WTC11 (cell line): ENCODE measurements at regions not wholly inside any gene's neighbourhood (a gene's known extent, or its start where the extent isn't known, plus 50 kb on each side); places are given as distances from the start of the nearest gene placed in this dataset.

ENCODE experiments used
- ATAC-seq: fragments of 200-7000 bp; cut with Tn5 transposase; 2 replicates; pipeline ENCODE4 v1.10.0; 2021; ENCODE audit warnings: mild to moderate bottlenecking, moderate library complexity
- CTCF ChIA-PET: fragments of 300-600 bp; sonication (Branson Sonifier 250); formaldehyde crosslinking; loops from one replicate; lab custom pipeline; 2021; ENCODE audit warnings: antibody characterized with exemption; lab: Charles Lee
- POLR2A ChIA-PET: fragments of 350-600 bp; sonication (Branson Sonifier 250); formaldehyde crosslinking; loops from one replicate; lab custom pipeline; 2021; ENCODE audit warnings: antibody characterized with exemption; lab: Charles Lee
- DNase-seq: peaks from one replicate; pipeline ENCODE4 v3.0.0; 2021; ENCODE audit warnings: low spot score
- H3K27ac Mint-ChIP-seq: 2 replicates; pipeline ENCODE4 v1.8.0; 2021; ENCODE audit warnings: mixed read lengths
- H3K27me3 Mint-ChIP-seq: 2 replicates; pipeline ENCODE4 v1.8.0; 2021; ENCODE audit warnings: low read depth, mild to moderate bottlenecking, moderate library complexity, mixed read lengths
- H3K36me3 Mint-ChIP-seq: 2 replicates; pipeline ENCODE4 v1.8.0; 2021; ENCODE audit warnings: mixed read lengths
- H3K4me1 Mint-ChIP-seq: 2 replicates; pipeline ENCODE4 v1.8.0; 2022; ENCODE audit warnings: mixed read lengths
- H3K4me3 Mint-ChIP-seq: 2 replicates; pipeline ENCODE4 v1.8.0; 2021; ENCODE audit warnings: mild to moderate bottlenecking, moderate library complexity, mixed read lengths
- H3K9me3 Mint-ChIP-seq: 2 replicates; pipeline ENCODE4 v1.8.0; 2021; ENCODE audit warnings: mixed read lengths
- ATF1 ChIP-seq: sonication (generic); formaldehyde crosslinking; IDR thresholded peaks from 2 replicates; pipeline ENCODE4 v1.8.1; 2023; ENCODE audit warnings: mild to moderate bottlenecking, moderate library complexity, missing genetic modification reagents
- ATF2 ChIP-seq: sonication (generic); formaldehyde crosslinking; IDR thresholded peaks from 2 replicates; pipeline ENCODE4 v1.8.1; 2022; ENCODE audit warnings: low read depth, missing genetic modification reagents, borderline replicate concordance
- CREB1 ChIP-seq: sonication (generic); formaldehyde crosslinking; IDR thresholded peaks from 2 replicates; pipeline ENCODE4 v1.8.0; 2023; ENCODE audit warnings: mild to moderate bottlenecking, missing genetic modification reagents
- ELF4 ChIP-seq: sonication (generic); formaldehyde crosslinking; IDR thresholded peaks from 2 replicates; pipeline ENCODE4 v1.8.1; 2022; ENCODE audit warnings: low read depth, mild to moderate bottlenecking, moderate library complexity, missing genetic modification reagents
- FOXP1 ChIP-seq: sonication (generic); formaldehyde crosslinking; IDR thresholded peaks from 2 replicates; pipeline ENCODE4 v1.8.0; 2022; ENCODE audit warnings: missing genetic modification reagents, mild to moderate bottlenecking, moderate library complexity, borderline replicate concordance
- IRF1 ChIP-seq: sonication (generic); formaldehyde crosslinking; IDR thresholded peaks from 2 replicates; pipeline ENCODE4 v1.8.0; 2023; ENCODE audit warnings: missing genetic modification reagents
- JUN ChIP-seq: sonication (generic); formaldehyde crosslinking; IDR thresholded peaks from 2 replicates; pipeline ENCODE4 v1.8.0; 2023; ENCODE audit warnings: mild to moderate bottlenecking, missing genetic modification reagents
- KAT7 ChIP-seq: sonication (generic); formaldehyde crosslinking; IDR thresholded peaks from 2 replicates; pipeline ENCODE4 v1.8.1; 2023; ENCODE audit warnings: missing genetic modification reagents, mild to moderate bottlenecking, borderline replicate concordance
- MAX ChIP-seq: sonication (generic); formaldehyde crosslinking; IDR thresholded peaks from 2 replicates; pipeline ENCODE4 v1.8.0; 2022; ENCODE audit warnings: mild to moderate bottlenecking, missing genetic modification reagents
- MYBL2 ChIP-seq: sonication (generic); formaldehyde crosslinking; IDR thresholded peaks from 2 replicates; pipeline ENCODE4 v1.8.1; 2023; ENCODE audit warnings: mild to moderate bottlenecking, moderate library complexity, missing genetic modification reagents
- NFATC4 ChIP-seq: fragments of 250-450 bp; sonication (Bioruptor Pico); IDR thresholded peaks from 2 replicates; pipeline ENCODE4 v1.9.0; 2021; ENCODE audit warnings: mild to moderate bottlenecking
- NFE2L1 ChIP-seq: sonication (generic); formaldehyde crosslinking; IDR thresholded peaks from 2 replicates; pipeline ENCODE4 v1.8.1; 2023; ENCODE audit warnings: missing genetic modification reagents
- NR2C2 ChIP-seq: sonication (generic); formaldehyde crosslinking; IDR thresholded peaks from 2 replicates; pipeline ENCODE4 v1.8.0; 2022; ENCODE audit warnings: mild to moderate bottlenecking, missing genetic modification reagents
- PREB ChIP-seq: sonication (generic); formaldehyde crosslinking; IDR thresholded peaks from 2 replicates; pipeline ENCODE4 v1.8.1; 2022; ENCODE audit warnings: mild to moderate bottlenecking, missing genetic modification reagents, moderate library complexity, borderline replicate concordance
- SOX15 ChIP-seq: fragments of 250-450 bp; sonication (Bioruptor Pico); IDR thresholded peaks from 2 replicates; pipeline ENCODE4 v1.9.0; 2021; ENCODE audit warnings: mild to moderate bottlenecking
- ZBTB21 ChIP-seq: sonication (generic); formaldehyde crosslinking; IDR thresholded peaks from 2 replicates; pipeline ENCODE4 v1.8.1; 2023; ENCODE audit warnings: mild to moderate bottlenecking, missing genetic modification reagents, borderline replicate concordance
- ZNF138 ChIP-seq: sonication (generic); formaldehyde crosslinking; conservative IDR thresholded peaks from 2 replicates; pipeline ENCODE4 v1.8.1; 2022; ENCODE audit warnings: mild to moderate bottlenecking, moderate library complexity, missing genetic modification reagents
- ZNF281 ChIP-seq: sonication (generic); formaldehyde crosslinking; IDR thresholded peaks from 2 replicates; pipeline ENCODE4 v1.8.0; 2023; ENCODE audit warnings: mild to moderate bottlenecking, missing genetic modification reagents

- TF ChIP-seq ATF1 (CRISPR knock-in tag) (no peak), ZBTB21 (CRISPR knock-in tag) (no peak)
Observed at GRCh38 chr16:86302421-86303109, 207.8 kb upstream of the FOXF1 start (continued).

GRCh38 chr16:86303787-86304678, 206.3 kb upstream of the FOXF1 start:
- ChIA-PET POLR2A (no interaction called here), CTCF (interaction anchor here (0.9 to 1.3 kb wide), 3 partner anchors 51 to 260 kb away, joined by 3 to 14 read pairs (median 4); no protein-coding TSS in a partner anchor)
- H3K4me3 Mint-ChIP-seq: no peak overlapping the region
- TF ChIP-seq FOXP1 (CRISPR knock-in tag): 0 out of 2 replicates have a peak, but pooled peaks have one; percentile 28
- TF ChIP-seq MAX (CRISPR knock-in tag): no peak
- H3K4me1 Mint-ChIP-seq: peaks cover 33% of the 10 kb centered on the region
- H3K9me3 Mint-ChIP-seq: no peaks in the 10 kb centered on the region
- no peak for DNase-seq
- peak; percentile 44 for ATAC-seq
- H3K36me3 Mint-ChIP-seq: no peaks in the 10 kb centered on the region
- no peak overlapping the region for H3K27ac Mint-ChIP-seq
- H3K27me3 Mint-ChIP-seq: peaks cover 12% of the 10 kb centered on the region

- peaks cover 5% of the 10 kb centered on the region for H3K27me3 Mint-ChIP-seq
- POLR2A ChIA-PET: no interaction called here
- ATAC-seq (no peak), DNase-seq (no peak)
- no peak for TF ChIP-seq NFE2L1
- no peak for TF ChIP-seq ELF4 (CRISPR knock-in tag)
- TF ChIP-seq NR2C2 (CRISPR knock-in tag): no peak
- no peak for TF ChIP-seq ATF2
- no peak for TF ChIP-seq MYBL2 (CRISPR knock-in tag)
- no peak for TF ChIP-seq SOX15
- TF ChIP-seq NFATC4 (CRISPR knock-in tag): no peak
- TF ChIP-seq JUN (CRISPR knock-in tag): no peak
- no peak overlapping the region for H3K4me3 Mint-ChIP-seq
- no peak overlapping the region for H3K27ac Mint-ChIP-seq
- no peaks in the 10 kb centered on the region for H3K36me3 Mint-ChIP-seq
- H3K9me3 Mint-ChIP-seq: no peaks in the 10 kb centered on the region
- peaks cover 33% of the 10 kb centered on the region for H3K4me1 Mint-ChIP-seq
- CTCF ChIA-PET: no interaction called here
Observed at GRCh38 chr16:86304868-86305267, 205.5 kb upstream of the FOXF1 start.

- POLR2A ChIA-PET: no interaction called here
- H3K9me3 Mint-ChIP-seq: no peaks in the 10 kb centered on the region
- H3K27ac Mint-ChIP-seq: no peak overlapping the region
- CTCF ChIA-PET: no interaction called here
- no peak for DNase-seq
- no peaks in the 10 kb centered on the region for H3K27me3 Mint-ChIP-seq
- H3K36me3 Mint-ChIP-seq: no peaks in the 10 kb centered on the region
- H3K4me3 Mint-ChIP-seq: no peak overlapping the region
- TF ChIP-seq ZNF138 (CRISPR knock-in tag) (no peak), ZNF281 (no peak), IRF1 (CRISPR knock-in tag) (no peak), CREB1 (CRISPR knock-in tag) (no peak), PREB (CRISPR knock-in tag) (no peak), KAT7 (no peak)
- H3K4me1 Mint-ChIP-seq: peaks cover 29% of the 10 kb centered on the region
- ATAC-seq: no peak
Observed at GRCh38 chr16:86305440-86305839, 204.9 kb upstream of the FOXF1 start.
